Left hindlimb (tissue), 1 donor: ENCODE measurements at regions not wholly inside any gene's neighbourhood (a gene's known extent, or its start where the extent isn't known, plus 50 kb on each side); places are given as distances from the start of the nearest gene placed in this dataset.
A peak's percentile ranks its signal among the peaks of the same experiment; 100 is the strongest.

Source experiments
- DNase-seq: peaks from one replicate; pipeline ENCODE4 v3.0.0-alpha.2; 2018

GRCh38 chr2:23286758-23287704 lies 97.9 kb upstream of the KLHL29 start:
- DNase-seq: peak; percentile 83

- no peak for DNase-seq
Observed at GRCh38 chr2:23289671-23290070, 95.3 kb upstream of the KLHL29 start.

DNA sequence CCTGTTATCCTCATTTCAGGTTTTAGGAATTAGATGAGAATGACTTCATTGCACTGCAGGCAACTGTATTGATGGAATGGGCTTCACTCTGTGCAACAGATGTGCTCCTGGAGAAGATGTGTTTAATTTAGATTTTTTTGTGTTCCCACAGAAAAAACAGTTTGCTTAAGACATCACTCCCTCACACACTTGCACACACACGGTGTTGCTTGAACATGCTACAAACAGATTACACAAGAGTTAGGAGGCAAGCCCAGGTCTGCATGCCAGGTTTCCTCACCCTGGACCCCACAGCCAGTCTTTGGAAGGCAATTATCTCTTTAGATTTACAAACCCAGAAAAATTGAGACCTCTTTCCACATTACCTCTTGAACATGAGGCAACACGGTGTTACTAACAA lies 93.7 kb upstream of the KLHL29 start:
- DNase-seq: no peak

- DNase-seq: no peak
Observed at GRCh38 chr2:23292024-23292423, 93.0 kb upstream of the KLHL29 start.

- DNase-seq: no peak
Observed at GRCh38 chr2:23293063-23293462, 91.9 kb upstream of the KLHL29 start.

DNA sequence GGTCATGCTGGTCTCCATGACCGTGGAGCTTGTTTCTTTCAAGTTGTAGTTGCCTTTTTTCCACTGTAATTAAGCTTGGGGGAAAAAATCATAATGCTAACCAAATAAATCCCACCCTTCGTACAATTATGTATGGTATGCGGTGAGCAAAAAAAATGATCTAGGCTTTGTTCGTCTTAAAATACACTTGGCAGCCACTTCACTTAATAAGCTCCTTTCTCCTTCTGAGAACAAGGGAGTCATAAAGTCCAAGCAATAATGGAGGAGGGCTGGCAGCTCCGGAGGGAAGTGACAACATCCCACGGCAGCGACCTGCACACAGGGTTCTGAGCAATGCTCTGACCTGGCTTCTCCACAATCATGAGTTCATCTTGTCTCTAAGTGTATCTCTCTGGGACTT lies 91.2 kb upstream of the KLHL29 start:
- DNase-seq: no peak

- DNase-seq: no peak
Observed at GRCh38 chr2:23294238-23294637, 90.7 kb upstream of the KLHL29 start.

GRCh38 chr2:23296691-23297090 lies 88.3 kb upstream of the KLHL29 start:
- DNase-seq: no peak

DNA sequence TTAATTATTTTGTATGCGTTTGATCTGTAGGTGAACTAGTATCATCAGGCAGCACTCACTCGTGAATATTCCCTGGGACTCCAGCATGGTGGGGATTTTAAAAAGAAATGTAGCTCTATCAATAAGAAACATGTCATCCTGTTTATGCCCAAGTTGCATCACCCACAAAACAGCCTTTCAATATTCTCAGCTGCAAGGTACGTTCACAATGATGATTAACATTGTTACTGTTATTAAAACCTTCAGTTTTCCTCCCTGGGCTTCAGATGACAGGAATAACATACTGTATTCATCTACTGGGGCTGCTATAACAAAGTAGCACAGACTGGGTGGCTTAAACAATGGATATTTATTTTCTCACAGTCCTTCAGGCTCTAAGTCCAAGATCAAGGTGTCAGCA lies 87.9 kb upstream of the KLHL29 start:
- no peak for DNase-seq

GRCh38 chr2:23298551-23298950 lies 86.4 kb upstream of the KLHL29 start:
- no peak for DNase-seq

- no peak for DNase-seq
Observed at GRCh38 chr2:23299476-23300195, 85.3 kb upstream of the KLHL29 start.

DNA sequence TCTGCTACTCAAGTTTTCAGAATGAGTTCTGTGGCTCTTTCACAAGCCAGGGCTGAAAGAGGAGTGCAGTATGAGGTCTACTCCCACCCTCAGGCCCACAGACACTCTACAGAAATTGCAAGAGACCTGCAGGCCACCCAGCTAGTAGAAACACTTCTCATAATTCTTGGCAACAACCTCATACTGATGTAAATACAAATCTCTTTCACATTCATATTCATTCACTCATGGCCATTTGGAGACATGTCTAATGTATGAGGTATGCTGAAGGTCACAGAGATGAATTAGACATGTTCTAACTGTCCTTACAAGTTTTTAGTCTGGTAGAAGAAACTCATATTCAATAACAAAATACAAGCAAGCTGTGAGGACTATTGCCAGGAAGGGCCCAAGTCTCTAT lies 83.8 kb upstream of the KLHL29 start:
- DNase-seq: no peak

DNA sequence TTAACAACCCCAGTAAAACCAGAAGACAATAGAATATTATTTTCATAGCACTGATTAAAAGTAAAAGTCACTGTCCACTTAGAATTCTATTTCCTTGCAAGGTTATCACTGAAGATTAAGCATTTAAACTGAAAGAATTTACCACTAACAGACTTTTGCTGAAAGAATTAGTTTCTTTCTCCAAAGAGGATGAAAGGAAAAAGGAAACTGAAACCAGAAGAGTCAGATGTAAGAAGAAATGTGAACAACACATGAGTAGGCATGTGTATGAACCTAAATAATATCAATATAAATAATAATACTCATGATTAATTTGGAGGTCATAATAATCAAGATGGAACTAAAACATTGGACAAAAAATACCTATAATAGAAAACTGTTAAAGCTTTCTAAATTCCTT lies 82.4 kb upstream of the KLHL29 start:
- no peak for DNase-seq

DNA sequence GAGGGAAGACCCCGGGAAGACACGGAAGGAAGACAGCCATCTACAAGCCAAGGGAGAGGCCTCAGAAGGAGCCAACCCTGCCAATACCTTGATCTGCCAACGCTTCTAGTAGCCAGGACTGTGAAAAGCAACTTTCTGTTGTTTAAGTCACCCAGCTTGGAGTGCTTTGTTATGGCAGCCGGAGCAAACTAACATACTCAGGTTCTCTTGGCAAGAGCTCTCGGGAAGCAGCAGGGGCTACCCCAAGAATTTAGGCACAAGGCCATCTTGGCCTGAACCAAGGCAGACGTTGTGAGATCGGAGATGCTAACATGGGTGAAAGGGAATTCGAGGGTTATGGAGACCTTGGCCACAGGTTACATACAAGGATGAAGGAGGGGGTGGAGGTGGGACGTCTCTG lies 78.6 kb upstream of the KLHL29 start:
- no peak for DNase-seq

DNA sequence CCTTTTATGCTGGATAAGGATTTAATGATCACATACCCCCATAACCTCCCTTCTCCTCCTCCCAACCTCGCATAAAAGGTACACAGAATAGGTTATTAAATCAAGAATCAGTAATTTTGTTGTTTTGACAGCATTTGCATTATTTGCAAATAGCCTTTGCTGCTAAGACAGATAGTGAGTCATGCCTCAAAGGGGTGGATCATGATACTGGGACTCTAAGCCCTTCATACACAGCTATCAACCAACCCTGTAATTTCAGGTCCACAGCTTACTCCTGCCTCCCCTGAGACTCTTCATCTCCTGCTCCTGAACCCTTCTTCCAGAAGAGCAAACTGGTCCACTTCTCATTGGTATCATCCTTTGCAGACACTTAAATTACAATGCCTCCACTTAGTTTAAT lies 73.8 kb upstream of the KLHL29 start:
- DNase-seq: no peak

- DNase-seq: no peak
Observed at GRCh38 chr2:23312996-23313606, 71.9 kb upstream of the KLHL29 start.

- no peak for DNase-seq
Observed at GRCh38 chr2:23314687-23315086, 70.3 kb upstream of the KLHL29 start.

DNA sequence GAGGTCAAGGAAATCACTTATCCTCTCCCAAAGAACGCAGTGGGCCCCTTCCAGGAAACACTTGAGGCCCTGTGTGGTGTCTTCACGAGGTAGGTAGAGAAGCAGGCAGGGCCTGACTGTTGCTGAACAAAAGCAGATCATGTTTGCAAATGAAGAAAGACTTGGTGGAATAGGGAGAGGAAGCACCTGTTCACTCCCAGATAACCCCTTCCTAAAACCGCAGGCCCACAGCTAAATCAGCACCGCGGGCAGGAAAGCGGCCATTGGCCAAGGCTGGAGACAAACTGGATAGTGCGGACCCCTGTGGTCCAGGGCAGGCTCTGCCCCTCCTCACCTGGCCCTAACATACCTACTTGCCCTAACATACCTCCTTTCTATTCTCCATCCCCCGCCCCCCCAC lies 64.9 kb upstream of the KLHL29 start:
- no peak for DNase-seq

DNA sequence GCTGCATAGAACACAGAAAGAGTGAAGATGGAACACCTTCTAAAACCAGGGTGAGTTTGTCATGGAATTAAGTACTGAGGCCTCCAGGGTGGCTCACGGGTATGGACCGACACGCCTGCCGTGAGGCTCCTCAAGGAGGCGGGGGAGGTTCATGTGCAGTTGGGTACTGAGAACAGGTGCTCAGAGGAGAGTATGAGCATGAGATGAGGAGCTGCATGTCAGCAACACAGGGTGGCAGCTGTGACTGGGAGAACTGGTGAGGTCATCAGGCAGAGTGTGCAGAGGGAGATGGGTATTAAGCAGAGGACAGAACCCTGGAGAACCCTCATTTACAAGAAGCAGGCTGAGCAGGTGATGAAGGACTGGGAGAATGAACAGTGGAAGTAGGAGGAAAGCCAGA lies 63.2 kb upstream of the KLHL29 start:
- DNase-seq: no peak

DNA sequence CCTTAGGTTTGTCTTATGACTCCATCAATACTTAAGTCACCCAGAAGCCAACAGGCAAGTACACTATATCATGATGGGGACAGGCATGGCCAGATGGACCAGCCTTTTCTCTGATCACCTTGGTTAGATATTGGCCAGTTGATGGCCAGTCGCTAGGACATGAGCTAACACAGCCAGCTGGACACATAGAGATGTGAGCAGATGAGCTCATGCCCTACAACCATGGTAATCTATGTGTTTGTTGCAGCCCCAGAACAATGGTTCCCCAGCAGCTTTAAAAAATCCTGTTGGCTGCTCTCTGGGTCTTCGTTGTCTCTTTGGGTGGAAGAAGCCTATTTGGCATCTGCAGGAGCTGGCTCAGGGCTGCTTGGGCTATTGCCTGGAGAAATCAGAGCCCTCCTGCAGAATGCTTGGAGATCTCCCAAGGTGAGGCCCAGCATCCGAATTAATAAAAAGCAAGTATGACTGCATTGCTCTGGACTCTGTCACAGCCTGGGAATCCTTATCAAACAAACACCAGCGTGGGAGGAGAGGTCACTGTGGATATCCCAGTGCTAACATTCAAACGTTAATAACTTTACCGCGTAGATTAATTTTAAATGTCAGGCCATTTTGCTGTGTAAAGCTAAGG lies 62.3 kb upstream of the KLHL29 start:
- DNase-seq: no peak

DNA sequence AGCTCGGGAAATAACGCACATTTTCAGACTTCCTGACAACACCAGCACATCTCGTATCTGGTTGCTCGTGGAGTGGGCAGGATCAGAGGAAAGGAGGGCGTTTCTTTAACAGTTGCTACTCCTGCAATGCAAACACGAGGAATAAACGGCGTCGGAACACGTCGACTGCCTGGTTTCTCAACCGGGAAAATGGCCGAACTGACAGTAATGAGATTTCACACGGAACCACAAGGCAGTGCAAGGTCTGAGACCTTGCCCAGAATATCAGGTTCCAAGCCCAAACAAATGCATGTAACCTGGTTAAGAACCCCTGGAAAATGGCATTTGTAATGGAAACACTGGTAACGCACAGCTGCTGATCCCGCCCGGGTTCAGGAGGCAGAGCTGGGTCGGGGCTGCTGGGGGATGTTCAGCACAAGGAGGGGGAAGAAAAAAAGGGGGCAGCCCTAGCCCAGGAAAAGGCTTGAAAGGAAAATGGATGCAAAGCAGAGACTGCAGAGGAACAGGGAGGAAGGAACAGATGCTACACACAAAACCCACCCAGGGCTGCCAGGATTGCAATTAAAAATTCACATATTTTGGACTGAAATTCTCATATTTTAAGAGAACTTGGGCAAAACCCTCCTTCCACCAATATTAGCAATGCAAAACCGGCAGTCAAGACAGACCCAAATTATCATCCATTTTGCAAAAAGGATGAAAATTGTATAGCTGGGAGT lies 61.6 kb upstream of the KLHL29 start:
- DNase-seq: no peak

DNA sequence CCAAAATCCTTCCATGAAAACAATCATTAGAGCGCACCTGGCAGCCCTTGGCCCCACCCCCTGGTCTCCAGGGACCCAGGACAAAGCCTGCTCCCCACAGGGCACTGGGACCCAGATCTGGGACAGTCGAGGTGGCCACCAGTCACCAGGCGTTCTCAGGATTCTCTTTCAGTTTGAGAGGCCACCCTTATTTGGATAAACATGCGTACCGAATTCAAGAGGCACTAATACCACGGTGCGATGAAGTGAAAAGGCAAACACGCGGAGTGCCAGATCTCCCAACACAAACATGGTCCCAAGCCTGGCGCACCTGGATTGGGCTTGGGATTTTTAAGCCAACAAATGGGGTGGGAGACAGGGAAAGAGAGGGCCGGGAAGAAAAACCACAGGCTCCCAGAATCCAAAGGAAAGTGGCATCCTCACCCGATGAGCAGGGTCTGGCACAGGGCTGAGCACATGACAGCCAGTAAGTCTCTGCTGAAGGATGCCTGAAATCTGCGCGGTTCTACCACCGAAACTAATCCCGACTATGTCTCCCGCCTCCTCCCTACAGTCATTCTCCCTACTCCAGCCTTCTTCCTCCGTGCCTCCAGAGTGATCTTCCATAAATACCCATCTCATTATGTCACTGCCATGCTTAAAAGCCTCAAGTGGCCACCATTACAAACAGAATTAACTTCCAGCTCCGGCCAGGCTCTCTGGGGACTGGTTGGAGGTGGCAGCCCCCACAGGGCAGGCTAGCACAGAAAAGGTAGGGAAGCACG lies 60.9 kb upstream of the KLHL29 start:
- DNase-seq: no peak
